ENCODE measurements at regions not wholly inside any gene's neighbourhood (a gene's known extent, or its start where the extent isn't known, plus 50 kb on each side); places are given as distances from the start of the nearest gene placed in this dataset.

DNA sequence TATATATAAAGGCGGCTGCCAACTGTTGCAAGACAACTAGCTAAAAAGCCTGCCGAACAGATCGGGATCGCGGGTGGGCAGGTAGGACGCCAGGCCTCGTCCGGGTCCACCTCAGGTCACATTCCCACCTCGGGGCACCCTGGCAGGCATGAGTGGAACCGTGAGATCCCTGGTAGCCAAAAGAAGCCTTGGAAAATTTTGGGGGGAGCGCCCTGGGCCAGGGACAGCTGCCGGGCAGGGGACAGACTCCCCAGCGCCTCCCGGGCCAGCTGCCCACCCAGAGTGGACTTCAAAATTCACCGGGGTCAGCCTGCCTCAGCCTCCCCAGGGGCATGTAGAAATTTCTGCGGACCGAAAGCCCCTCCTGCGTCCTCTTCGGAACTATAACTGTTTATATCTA is 760.9 kb downstream of the KCNJ18 start:
- no peak for TF ChIP-seq POLR2AphosphoS5 (IDR thresholded peaks at IDR 0.05; ENCODE audit: insufficient read depth in 1 of 2, low read depth in 1 of 2)
- TF ChIP-seq, protein P1, sequence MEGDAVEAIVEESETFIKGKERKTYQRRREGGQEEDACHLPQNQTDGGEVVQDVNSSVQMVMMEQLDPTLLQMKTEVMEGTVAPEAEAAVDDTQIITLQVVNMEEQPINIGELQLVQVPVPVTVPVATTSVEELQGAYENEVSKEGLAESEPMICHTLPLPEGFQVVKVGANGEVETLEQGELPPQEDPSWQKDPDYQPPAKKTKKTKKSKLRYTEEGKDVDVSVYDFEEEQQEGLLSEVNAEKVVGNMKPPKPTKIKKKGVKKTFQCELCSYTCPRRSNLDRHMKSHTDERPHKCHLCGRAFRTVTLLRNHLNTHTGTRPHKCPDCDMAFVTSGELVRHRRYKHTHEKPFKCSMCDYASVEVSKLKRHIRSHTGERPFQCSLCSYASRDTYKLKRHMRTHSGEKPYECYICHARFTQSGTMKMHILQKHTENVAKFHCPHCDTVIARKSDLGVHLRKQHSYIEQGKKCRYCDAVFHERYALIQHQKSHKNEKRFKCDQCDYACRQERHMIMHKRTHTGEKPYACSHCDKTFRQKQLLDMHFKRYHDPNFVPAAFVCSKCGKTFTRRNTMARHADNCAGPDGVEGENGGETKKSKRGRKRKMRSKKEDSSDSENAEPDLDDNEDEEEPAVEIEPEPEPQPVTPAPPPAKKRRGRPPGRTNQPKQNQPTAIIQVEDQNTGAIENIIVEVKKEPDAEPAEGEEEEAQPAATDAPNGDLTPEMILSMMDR (IDR thresholded peaks at IDR 0.05) = no peak

Data from vagina (tissue), 2 donors.